ENCODE measurements at regions not wholly inside any gene's neighbourhood (a gene's known extent, or its start where the extent isn't known, plus 50 kb on each side); places are given as distances from the start of the nearest gene placed in this dataset.
"Not testable (repeated sequence)": the region's sequence is repeated elsewhere in the genome, so short reads cannot be mapped to it uniquely, and the experiment has no call there.

- H3K4me3 ChIP-seq (replicated peaks in 1 of 2; ENCODE audit: low read depth in 2 of 2, low read length in 2 of 2), result no peak overlapping the region
- TF ChIP-seq CTCF (IDR thresholded peaks at IDR 0.05; ENCODE audit: low read depth, low read length), result no peak
- DNase-seq (ENCODE audit: low read depth in 2 of 2), result no peak
Measured at GRCh38 chr1:31511848-31512615, 64.3 kb upstream of the TINAGL1 start.

- DNase-seq (ENCODE audit: low read depth in 2 of 2), result no peak
- H3K4me3 ChIP-seq (replicated peaks in 1 of 2; ENCODE audit: low read depth in 2 of 2, low read length in 2 of 2), result no peak overlapping the region
- TF ChIP-seq CTCF (IDR thresholded peaks at IDR 0.05; ENCODE audit: low read depth, low read length), result no peak
Measured at GRCh38 chr1:31514117-31514516, 62.2 kb upstream of the TINAGL1 start.

- no peak for TF ChIP-seq CTCF (IDR thresholded peaks at IDR 0.05; ENCODE audit: low read depth, low read length)
- no peak overlapping the region for H3K4me3 ChIP-seq (replicated peaks in 1 of 2; ENCODE audit: low read depth in 2 of 2, low read length in 2 of 2)
- peak in 1 of 2 donors; percentile 14 for DNase-seq (ENCODE audit: low read depth in 2 of 2)
Measured at GRCh38 chr1:31515056-31515775, 61.1 kb upstream of the TINAGL1 start.

GRCh38 chr1:31515936-31516335 lies 60.4 kb upstream of the TINAGL1 start:
- TF ChIP-seq CTCF (IDR thresholded peaks at IDR 0.05; ENCODE audit: low read depth, low read length), result no peak
- H3K4me3 ChIP-seq (replicated peaks in 1 of 2; ENCODE audit: low read depth in 2 of 2, low read length in 2 of 2), result no peak overlapping the region
- no peak for DNase-seq (ENCODE audit: low read depth in 2 of 2)

GRCh38 chr1:31517301-31517700 lies 59.0 kb upstream of the TINAGL1 start:
- DNase-seq (ENCODE audit: low read depth in 2 of 2), result no peak
- TF ChIP-seq CTCF (IDR thresholded peaks at IDR 0.05; ENCODE audit: low read depth, low read length), result no peak
- no peak overlapping the region for H3K4me3 ChIP-seq (replicated peaks in 1 of 2; ENCODE audit: low read depth in 2 of 2, low read length in 2 of 2)

GRCh38 chr1:31517986-31518385 lies 58.3 kb upstream of the TINAGL1 start:
- H3K4me3 ChIP-seq (replicated peaks in 1 of 2; ENCODE audit: low read depth in 2 of 2, low read length in 2 of 2); DNase-seq (ENCODE audit: low read depth in 2 of 2): not testable (repeated sequence)

GRCh38 chr1:31521761-31522555 lies 54.4 kb upstream of the TINAGL1 start:
- TF ChIP-seq CTCF (IDR thresholded peaks at IDR 0.05; ENCODE audit: low read depth, low read length), result no peak
- H3K4me3 ChIP-seq (replicated peaks in 1 of 2; ENCODE audit: low read depth in 2 of 2, low read length in 2 of 2), result no peak overlapping the region
- DNase-seq (ENCODE audit: low read depth in 2 of 2), result no peak
